OCI-LY3 (cell line): ENCODE measurements at regions not wholly inside any gene's neighbourhood (a gene's known extent, or its start where the extent isn't known, plus 50 kb on each side); places are given as distances from the start of the nearest gene placed in this dataset.

Experiments used
- EZH2phosphoT487 ChIP-seq: fragments of 200-600 bp; shearing (Covaris generic); IDR thresholded peaks from 2 replicates; pipeline ENCODE4 v1.6.1; 2018; ENCODE audit warnings: antibody characterized with exemption, mixed run types, low read depth
- TF ChIP-seq, protein P1 (sequence below): fragments of 200-600, 300-600 bp; sonication (generic); IDR thresholded peaks from 2 replicates; pipeline ENCODE4 v1.5.1; 2014; ENCODE audit warnings: antibody characterized with exemption, low read length, low read depth

DNA sequence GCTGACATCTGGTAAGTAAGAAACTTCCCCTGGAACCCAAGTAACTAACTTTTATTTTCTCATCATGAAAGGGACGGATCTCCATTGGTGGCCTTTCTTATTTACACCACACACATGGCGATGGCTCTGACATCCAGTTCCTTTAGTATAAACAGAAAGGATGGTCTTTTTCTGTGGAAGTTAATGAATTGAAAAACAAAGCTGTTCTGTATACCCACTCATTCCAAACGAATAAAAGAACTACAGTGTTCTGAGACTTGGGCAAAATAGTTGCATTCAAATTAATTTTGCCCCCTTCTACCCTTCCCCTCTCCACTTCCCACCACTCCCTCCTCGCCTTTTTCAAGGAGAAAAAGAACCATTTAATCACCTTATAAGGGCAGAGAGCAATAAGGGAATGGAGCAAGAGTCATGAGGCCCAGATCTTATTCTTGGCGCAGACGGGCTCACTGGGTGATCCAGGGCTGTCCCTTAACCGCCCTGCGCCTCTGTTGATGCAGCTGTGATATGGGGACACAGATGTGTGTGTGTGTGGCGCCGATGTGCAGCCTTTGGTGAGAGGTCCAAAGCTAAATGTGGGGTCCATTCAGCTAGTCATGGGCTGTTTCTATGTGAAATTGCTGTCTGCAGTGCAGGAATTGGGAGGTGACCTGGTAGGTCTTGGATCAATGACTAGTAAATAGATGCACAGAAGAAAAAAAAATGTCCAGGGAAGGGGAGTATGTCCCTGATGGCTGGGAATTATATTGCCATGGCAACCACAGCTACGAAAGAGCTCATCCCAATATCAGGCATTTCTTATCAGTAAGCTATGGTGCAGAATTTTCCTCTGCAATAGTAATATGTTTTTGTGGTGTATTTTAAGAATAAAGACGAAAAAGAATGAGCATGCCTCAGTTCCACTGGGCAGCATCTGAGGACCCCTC, 141.5 kb upstream of the ERCC6L2 start:
- TF ChIP-seq, protein P1, sequence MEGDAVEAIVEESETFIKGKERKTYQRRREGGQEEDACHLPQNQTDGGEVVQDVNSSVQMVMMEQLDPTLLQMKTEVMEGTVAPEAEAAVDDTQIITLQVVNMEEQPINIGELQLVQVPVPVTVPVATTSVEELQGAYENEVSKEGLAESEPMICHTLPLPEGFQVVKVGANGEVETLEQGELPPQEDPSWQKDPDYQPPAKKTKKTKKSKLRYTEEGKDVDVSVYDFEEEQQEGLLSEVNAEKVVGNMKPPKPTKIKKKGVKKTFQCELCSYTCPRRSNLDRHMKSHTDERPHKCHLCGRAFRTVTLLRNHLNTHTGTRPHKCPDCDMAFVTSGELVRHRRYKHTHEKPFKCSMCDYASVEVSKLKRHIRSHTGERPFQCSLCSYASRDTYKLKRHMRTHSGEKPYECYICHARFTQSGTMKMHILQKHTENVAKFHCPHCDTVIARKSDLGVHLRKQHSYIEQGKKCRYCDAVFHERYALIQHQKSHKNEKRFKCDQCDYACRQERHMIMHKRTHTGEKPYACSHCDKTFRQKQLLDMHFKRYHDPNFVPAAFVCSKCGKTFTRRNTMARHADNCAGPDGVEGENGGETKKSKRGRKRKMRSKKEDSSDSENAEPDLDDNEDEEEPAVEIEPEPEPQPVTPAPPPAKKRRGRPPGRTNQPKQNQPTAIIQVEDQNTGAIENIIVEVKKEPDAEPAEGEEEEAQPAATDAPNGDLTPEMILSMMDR, result no peak
- TF ChIP-seq EZH2phosphoT487, result no peak
